SK-N-SH treated with all-trans-retinoic acid at 6 μM for 48 hours (cell line): ENCODE measurements at regions not wholly inside any gene's neighbourhood (a gene's known extent, or its start where the extent isn't known, plus 50 kb on each side); places are given as distances from the start of the nearest gene placed in this dataset.
A peak's percentile ranks its signal among the peaks of the same experiment; 100 is the strongest.

ENCODE experiments used
- ATAC-seq: fragments of 200-7000 bp; cut with Tn5 transposase; 3 replicates; pipeline ENCODE4 v1.9.1; 2020; ENCODE audit warnings: mild to moderate bottlenecking, moderate library complexity
- CSDC2 ChIP-seq: fragments of 250-450 bp; sonication (Bioruptor Pico); IDR thresholded peaks from 2 replicates; pipeline ENCODE4 v1.5.0; 2020; ENCODE audit warnings: mild to moderate bottlenecking, moderate library complexity
- ESRRG ChIP-seq: fragments of 250-450 bp; sonication (Bioruptor Pico); IDR thresholded peaks from 2 replicates; pipeline ENCODE4 v1.6.1; 2021; ENCODE audit warnings: mild to moderate bottlenecking
- GLIS3 ChIP-seq: fragments of 250-450 bp; sonication (Bioruptor Pico); IDR thresholded peaks from 2 replicates; pipeline ENCODE4 v1.5.0; 2020; ENCODE audit warnings: mild to moderate bottlenecking, moderate library complexity
- ISL1 ChIP-seq: fragments of 250-450 bp; sonication (Bioruptor Pico); IDR thresholded peaks from 2 replicates; pipeline ENCODE4 v2.1.2; 2022; ENCODE audit warnings: mild to moderate bottlenecking, moderate library complexity
- OSR1 ChIP-seq: fragments of 250-450 bp; sonication (Bioruptor Pico); IDR thresholded peaks from 2 replicates; pipeline ENCODE4 v1.8.0; 2022; ENCODE audit warnings: moderate library complexity, mild to moderate bottlenecking, inconsistent platforms
- POU6F1 ChIP-seq: fragments of 250-450 bp; sonication (Bioruptor Pico); IDR thresholded peaks from 2 replicates; pipeline ENCODE4 v1.8.0; 2021; ENCODE audit warnings: low read depth, mild to moderate bottlenecking, moderate library complexity, borderline replicate concordance
- PPARA ChIP-seq: fragments of 250-450 bp; sonication (Bioruptor Pico); IDR thresholded peaks from 2 replicates; pipeline ENCODE4 v1.5.0; 2020; ENCODE audit warnings: mild to moderate bottlenecking, borderline replicate concordance
- RARB ChIP-seq: fragments of 250-450 bp; sonication (Bioruptor Pico); IDR thresholded peaks from 2 replicates; pipeline ENCODE4 v1.8.0; 2021; ENCODE audit warnings: mild to moderate bottlenecking, moderate library complexity
- SNAI2 ChIP-seq: fragments of 250-450 bp; sonication (Bioruptor Pico); IDR thresholded peaks from 2 replicates; pipeline ENCODE4 v1.5.0; 2020; ENCODE audit warnings: mild to moderate bottlenecking, moderate library complexity
- TOX ChIP-seq: fragments of 250-450 bp; sonication (Bioruptor Pico); IDR thresholded peaks from 2 replicates; pipeline ENCODE4 v1.8.0; 2021; ENCODE audit warnings: mild to moderate bottlenecking, moderate library complexity, borderline replicate concordance
- TSHZ2 ChIP-seq: fragments of 250-450 bp; sonication (Bioruptor Pico); IDR thresholded peaks from 2 replicates; pipeline ENCODE4 v1.5.0; 2020; ENCODE audit warnings: mild to moderate bottlenecking, moderate library complexity
- ZC3H10 ChIP-seq: fragments of 250-450 bp; sonication (Bioruptor Pico); IDR thresholded peaks from 2 replicates; pipeline ENCODE4 v1.5.1; 2021; ENCODE audit warnings: mild to moderate bottlenecking, moderate library complexity
- ZFP3 ChIP-seq: fragments of 250-450 bp; sonication (Bioruptor Pico); IDR thresholded peaks from 2 replicates; pipeline ENCODE4 v1.5.0; 2020; ENCODE audit warnings: mild to moderate bottlenecking, moderate library complexity
- ZFP30 ChIP-seq: fragments of 450-650 bp; formaldehyde crosslinking; IDR thresholded peaks from 2 replicates; pipeline ENCODE4 v1.5.0; 2022; ENCODE audit warnings: mild to moderate bottlenecking, moderate library complexity
- ZNF565 ChIP-seq: fragments of 450-650 bp; formaldehyde crosslinking; conservative IDR thresholded peaks from 2 replicates; pipeline ENCODE4 v1.5.0; 2020; ENCODE audit warnings: low read depth, mild to moderate bottlenecking, moderate library complexity
- ZNF70 ChIP-seq: fragments of 450-650 bp; formaldehyde crosslinking; IDR thresholded peaks from 2 replicates; pipeline ENCODE4 v1.5.0; 2020; ENCODE audit warnings: mild to moderate bottlenecking, moderate library complexity
- ZNF8 ChIP-seq: fragments of 450-650 bp; formaldehyde crosslinking; IDR thresholded peaks from 2 replicates; pipeline ENCODE4 v1.5.0; 2020; ENCODE audit warnings: mild to moderate bottlenecking, moderate library complexity
- TF ChIP-seq, protein P1 (sequence below): fragments of 250-450 bp; sonication (Bioruptor Pico); IDR thresholded peaks from 2 replicates; pipeline ENCODE4 v1.5.1; 2021; ENCODE audit warnings: mild to moderate bottlenecking, moderate library complexity
- TF ChIP-seq, protein P2 (sequence below): fragments of 250-450 bp; sonication (Bioruptor Pico); IDR thresholded peaks from 2 replicates; pipeline ENCODE4 v1.5.1; 2020; ENCODE audit warnings: low read depth, mild to moderate bottlenecking, moderate library complexity

DNA sequence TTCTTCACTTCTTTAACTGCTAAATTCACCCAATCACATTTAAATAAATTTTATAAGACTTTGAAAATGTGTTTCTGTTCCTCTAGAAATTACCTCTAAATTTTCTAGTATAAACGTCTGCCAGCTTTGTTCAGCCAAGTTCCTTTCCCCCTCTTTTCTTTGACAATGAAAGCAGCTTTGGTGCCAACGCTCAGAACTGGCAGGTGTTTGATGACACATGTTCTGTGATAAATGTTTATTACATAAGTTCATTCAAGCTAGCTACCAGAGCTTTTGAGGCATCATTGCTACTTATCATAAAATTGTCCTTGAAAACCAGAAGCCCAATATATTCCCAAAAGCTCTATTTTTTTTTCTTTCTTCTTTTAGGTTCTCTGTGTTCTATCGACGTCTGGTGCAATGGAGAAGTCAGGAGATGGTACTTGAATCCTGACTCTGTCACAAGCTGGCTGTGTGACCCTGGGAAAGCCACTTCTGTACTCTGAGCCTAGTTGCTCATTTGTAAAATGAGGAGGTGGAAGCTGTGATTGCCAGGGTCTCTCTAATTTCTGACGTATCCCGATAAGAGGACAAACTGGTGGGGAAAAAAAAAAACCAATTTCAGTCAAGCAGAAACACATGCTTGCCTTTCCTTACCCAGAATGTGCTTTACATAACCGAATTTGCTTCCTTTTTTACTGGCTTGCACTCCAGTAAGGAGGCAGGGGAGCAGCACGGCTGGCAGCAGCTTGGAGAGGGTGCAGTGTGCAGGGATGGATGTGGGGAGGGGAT lies 187.1 kb upstream of the LPP start:
- no peak for ATAC-seq
- TF ChIP-seq RARB (CRISPR knock-in tag) (no peak), ZNF70 (CRISPR knock-in tag) (no peak), ESRRG (CRISPR knock-in tag) (no peak), GLIS3 (CRISPR knock-in tag) (no peak)

DNA sequence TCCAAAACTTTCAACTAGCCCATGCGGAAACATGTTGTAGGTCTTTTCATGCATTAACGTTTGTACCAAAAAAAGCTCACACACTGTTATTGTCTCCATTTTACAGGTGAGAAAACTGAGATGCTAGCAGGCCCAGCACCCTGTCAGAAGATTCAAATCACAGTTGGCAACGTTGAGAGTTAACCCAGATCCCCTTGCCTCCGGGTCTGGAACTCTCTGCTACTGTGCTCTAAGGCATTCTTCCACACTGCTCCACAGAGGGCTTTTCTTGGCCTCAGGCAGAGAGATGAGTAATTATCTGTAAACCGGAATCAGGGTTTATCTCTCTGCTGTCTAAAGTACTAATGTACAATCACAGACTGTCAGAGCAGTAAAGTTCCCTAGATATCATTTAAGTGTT lies 186.0 kb upstream of the LPP start:
- no peak for TF ChIP-seq PPARA
- TF ChIP-seq ZFP3 (CRISPR knock-in tag) = no peak
- TF ChIP-seq RARB (CRISPR knock-in tag) = no peak
- no peak for TF ChIP-seq ZFP30 (CRISPR knock-in tag)
- no peak for TF ChIP-seq ISL1 (CRISPR knock-in tag)
- no peak for TF ChIP-seq TSHZ2 (CRISPR knock-in tag)
- TF ChIP-seq SNAI2 = no peak
- no peak for TF ChIP-seq ZC3H10
- TF ChIP-seq, protein P1, sequence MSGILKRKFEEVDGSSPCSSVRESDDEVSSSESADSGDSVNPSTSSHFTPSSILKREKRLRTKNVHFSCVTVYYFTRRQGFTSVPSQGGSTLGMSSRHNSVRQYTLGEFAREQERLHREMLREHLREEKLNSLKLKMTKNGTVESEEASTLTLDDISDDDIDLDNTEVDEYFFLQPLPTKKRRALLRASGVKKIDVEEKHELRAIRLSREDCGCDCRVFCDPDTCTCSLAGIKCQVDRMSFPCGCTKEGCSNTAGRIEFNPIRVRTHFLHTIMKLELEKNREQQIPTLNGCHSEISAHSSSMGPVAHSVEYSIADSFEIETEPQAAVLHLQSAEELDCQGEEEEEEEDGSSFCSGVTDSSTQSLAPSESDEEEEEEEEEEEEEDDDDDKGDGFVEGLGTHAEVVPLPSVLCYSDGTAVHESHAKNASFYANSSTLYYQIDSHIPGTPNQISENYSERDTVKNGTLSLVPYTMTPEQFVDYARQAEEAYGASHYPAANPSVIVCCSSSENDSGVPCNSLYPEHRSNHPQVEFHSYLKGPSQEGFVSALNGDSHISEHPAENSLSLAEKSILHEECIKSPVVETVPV (CRISPR knock-in tag) = no peak
- TF ChIP-seq CSDC2 (CRISPR knock-in tag) = no peak
- TF ChIP-seq POU6F1 (CRISPR knock-in tag) = no peak
- TF ChIP-seq ZNF8 (CRISPR knock-in tag) = no peak
- TF ChIP-seq TOX (CRISPR knock-in tag) = no peak
- no peak for TF ChIP-seq ZNF70 (CRISPR knock-in tag)
- TF ChIP-seq ZNF565 = no peak
- TF ChIP-seq ESRRG (CRISPR knock-in tag) = no peak
- TF ChIP-seq, protein P2, sequence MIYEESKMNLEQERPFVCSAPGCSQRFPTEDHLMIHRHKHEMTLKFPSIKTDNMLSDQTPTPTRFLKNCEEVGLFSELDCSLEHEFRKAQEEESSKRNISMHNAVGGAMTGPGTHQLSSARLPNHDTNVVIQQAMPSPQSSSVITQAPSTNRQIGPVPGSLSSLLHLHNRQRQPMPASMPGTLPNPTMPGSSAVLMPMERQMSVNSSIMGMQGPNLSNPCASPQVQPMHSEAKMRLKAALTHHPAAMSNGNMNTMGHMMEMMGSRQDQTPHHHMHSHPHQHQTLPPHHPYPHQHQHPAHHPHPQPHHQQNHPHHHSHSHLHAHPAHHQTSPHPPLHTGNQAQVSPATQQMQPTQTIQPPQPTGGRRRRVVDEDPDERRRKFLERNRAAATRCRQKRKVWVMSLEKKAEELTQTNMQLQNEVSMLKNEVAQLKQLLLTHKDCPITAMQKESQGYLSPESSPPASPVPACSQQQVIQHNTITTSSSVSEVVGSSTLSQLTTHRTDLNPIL = no peak
- peak; percentile 82 for ATAC-seq

- no peak for TF ChIP-seq SNAI2
- TF ChIP-seq ESRRG (CRISPR knock-in tag) = no peak
- no peak for TF ChIP-seq ZNF565
- no peak for TF ChIP-seq ZC3H10
- no peak for TF ChIP-seq ZFP3 (CRISPR knock-in tag)
- no peak for TF ChIP-seq PPARA
- no peak for TF ChIP-seq ZFP30 (CRISPR knock-in tag)
- no peak for TF ChIP-seq POU6F1 (CRISPR knock-in tag)
- no peak for TF ChIP-seq TOX (CRISPR knock-in tag)
- no peak for TF ChIP-seq OSR1 (CRISPR knock-in tag)
- no peak for TF ChIP-seq ZNF70 (CRISPR knock-in tag)
- TF ChIP-seq CSDC2 (CRISPR knock-in tag) = no peak
- ATAC-seq = no peak
Measured at GRCh38 chr3:187968883-187969580, 184.9 kb upstream of the LPP start.
